Thyroid gland (tissue), 4 donors: ENCODE measurements at regions not wholly inside any gene's neighbourhood (a gene's known extent, or its start where the extent isn't known, plus 50 kb on each side); places are given as distances from the start of the nearest gene placed in this dataset.

Experiments used
- DNase-seq, 2 donors: peaks; one replicate each; pipeline ENCODE4 v3.0.0-alpha.2; 2019
- H3K27ac ChIP-seq, 3 donors: fragments of 200-600 bp; sonication (generic); 1 replicate in 2 of 3; 2 replicates in 1 of 3; pipeline ENCODE4 v1.5.1; 2016 to 2019; ENCODE audit warnings: mild to moderate bottlenecking in 1 of 3, moderate library complexity in 1 of 3
- H3K27me3 ChIP-seq: fragments of 200-600 bp; sonication (generic); one replicate; pipeline ENCODE4 v1.5.1; 2019
- H3K36me3 ChIP-seq, 2 donors: fragments of 200-600 bp; sonication (generic); one replicate each; pipeline ENCODE4 v1.5.1; 2016 to 2019
- H3K4me1 ChIP-seq, 2 donors: fragments of 200-600 bp; sonication (generic); one replicate each; pipeline ENCODE4 v1.5.1; 2017 to 2019
- H3K4me3 ChIP-seq, 3 donors: fragments of 200-600 bp; sonication (generic); replicated peaks in 1 of 3; 1 replicate in 2 of 3; 2 replicates in 1 of 3; pipeline ENCODE4 v1.5.1; 2016; ENCODE audit warnings: mild to moderate bottlenecking in 1 of 3
- H3K9me3 ChIP-seq: fragments of 200-600 bp; sonication (generic); one replicate; pipeline ENCODE4 v1.5.1; 2017
- POLR2A ChIP-seq, 2 donors: fragments of 450-650 bp; IDR thresholded peaks; one replicate each; pipeline ENCODE4 v1.6.1; 2017; ENCODE audit warnings: antibody characterized with exemption in 2 of 2, mild to moderate bottlenecking in 2 of 2, moderate library complexity in 1 of 2
- WGBS, 2 donors: methylation state at CpG; one replicate each; pipeline ENCODE4 v1.1.5; 2017; 5-methylcytosine and 5-hydroxymethylcytosine counted together
- intact Hi-C: fragments of 100-400 bp; cut with DNase I; formaldehyde crosslinking; loops from one replicate; pipeline ENCODE4 v1.15.1; 2023
- TF ChIP-seq, protein P1 (sequence below), 6 experiments: fragments of 200-600 bp in 3 of 6; fragments of 450-650 bp in 3 of 6; sonication (generic) in 3 of 6; IDR thresholded peaks; one replicate each; pipeline ENCODE4 v1.5.1; 2016 to 2019; ENCODE audit warnings: antibody characterized with exemption in 6 of 6, mild to moderate bottlenecking in 2 of 6, inconsistent platforms in 1 of 6, moderate library complexity in 1 of 6

DNA sequence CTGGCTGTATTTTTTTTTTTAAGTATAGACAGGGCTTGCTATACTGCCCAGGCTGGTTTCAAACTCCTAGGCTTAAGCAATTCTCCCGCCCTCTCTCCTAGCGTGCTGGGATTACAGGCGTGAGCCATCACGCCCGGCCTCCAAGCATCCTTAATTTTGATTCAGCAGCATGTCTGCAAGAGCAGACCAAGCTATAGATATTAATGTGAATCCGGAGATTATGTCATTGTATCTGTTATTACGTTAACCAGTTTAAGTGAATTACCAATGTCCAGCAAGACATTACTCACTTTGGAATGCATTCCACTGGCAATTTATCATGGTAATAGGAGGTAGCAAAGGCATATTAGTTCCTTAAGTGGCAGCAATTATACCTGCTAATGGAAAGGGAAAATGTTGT is 179.7 kb downstream of the CHRM3 start:
- Histone ChIP-seq H3K36me3 (no peaks in the 10 kb centered on the region), H3K27me3 (no peaks in the 10 kb centered on the region), H3K27ac (no peak overlapping the region), H3K9me3 (no peaks in the 10 kb centered on the region), H3K4me1 (no peaks in the 10 kb centered on the region), H3K4me3 (no peak overlapping the region)
- intact Hi-C loops = no loop called here
- DNase-seq = no peak
- WGBS, 2 donors = 93 to 97% methylated on average over 7 of the region's 7 CpGs
- TF ChIP-seq POLR2A (IDR thresholded peaks at IDR 0.05) = no peak
- TF ChIP-seq, protein P1, sequence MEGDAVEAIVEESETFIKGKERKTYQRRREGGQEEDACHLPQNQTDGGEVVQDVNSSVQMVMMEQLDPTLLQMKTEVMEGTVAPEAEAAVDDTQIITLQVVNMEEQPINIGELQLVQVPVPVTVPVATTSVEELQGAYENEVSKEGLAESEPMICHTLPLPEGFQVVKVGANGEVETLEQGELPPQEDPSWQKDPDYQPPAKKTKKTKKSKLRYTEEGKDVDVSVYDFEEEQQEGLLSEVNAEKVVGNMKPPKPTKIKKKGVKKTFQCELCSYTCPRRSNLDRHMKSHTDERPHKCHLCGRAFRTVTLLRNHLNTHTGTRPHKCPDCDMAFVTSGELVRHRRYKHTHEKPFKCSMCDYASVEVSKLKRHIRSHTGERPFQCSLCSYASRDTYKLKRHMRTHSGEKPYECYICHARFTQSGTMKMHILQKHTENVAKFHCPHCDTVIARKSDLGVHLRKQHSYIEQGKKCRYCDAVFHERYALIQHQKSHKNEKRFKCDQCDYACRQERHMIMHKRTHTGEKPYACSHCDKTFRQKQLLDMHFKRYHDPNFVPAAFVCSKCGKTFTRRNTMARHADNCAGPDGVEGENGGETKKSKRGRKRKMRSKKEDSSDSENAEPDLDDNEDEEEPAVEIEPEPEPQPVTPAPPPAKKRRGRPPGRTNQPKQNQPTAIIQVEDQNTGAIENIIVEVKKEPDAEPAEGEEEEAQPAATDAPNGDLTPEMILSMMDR (IDR thresholded peaks at IDR 0.05) = no peak

DNA sequence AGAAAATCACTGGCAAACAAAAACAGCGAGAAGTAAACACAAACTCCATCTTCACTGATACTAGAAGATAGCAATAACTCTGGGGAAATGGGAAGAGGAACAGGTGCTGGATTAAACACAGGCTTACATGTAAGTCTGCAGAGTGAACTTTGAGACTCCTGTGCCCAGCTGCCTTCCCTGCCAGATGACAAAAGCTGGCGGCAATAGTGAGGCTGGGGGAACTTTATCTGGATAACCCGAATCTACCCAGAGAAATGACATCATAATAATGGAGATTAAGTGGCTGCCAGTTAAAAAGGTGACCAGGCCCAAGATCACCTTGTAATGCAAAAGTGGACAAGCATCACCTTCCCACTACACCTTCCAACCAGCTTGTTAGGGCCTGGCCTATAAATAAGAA is 184.5 kb downstream of the CHRM3 start:
- intact Hi-C loops = no loop called here

DNA sequence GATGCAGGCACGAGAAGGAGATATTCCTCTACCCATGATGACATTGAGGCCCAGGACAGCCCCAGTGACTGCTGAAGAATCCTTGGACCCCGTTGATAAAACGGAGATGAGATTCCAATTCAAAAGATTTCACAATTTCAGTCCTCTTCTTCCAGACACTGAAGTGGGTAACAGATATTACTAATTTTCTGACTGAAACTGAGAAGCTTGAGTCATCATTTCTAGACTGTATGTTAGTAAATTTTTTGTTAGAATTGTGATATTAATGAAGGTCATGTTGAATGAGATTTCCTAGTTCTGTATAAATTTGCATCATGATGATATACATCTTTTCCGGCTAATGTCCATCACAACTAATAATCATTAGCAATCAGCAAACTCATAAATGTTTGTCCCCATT is 185.8 kb downstream of the CHRM3 start:
- H3K4me1 ChIP-seq = no peaks in the 10 kb centered on the region
- no peak overlapping the region for H3K27ac ChIP-seq
- intact Hi-C loops = no loop called here
- no peak overlapping the region for H3K4me3 ChIP-seq
- no peak for DNase-seq
- H3K9me3 ChIP-seq = no peaks in the 10 kb centered on the region
- TF ChIP-seq, protein P1 (IDR thresholded peaks at IDR 0.05) = no peak
- TF ChIP-seq POLR2A (IDR thresholded peaks at IDR 0.05) = no peak
- H3K36me3 ChIP-seq = no peaks in the 10 kb centered on the region
- 83 to 90% methylated on average over 4 of the region's 4 CpGs for WGBS, 2 donors
- H3K27me3 ChIP-seq = no peaks in the 10 kb centered on the region

More for the DNA sequence above, 184.5 kb downstream of the CHRM3 start:
- no peaks in the 10 kb centered on the region for H3K27me3 ChIP-seq
- no peaks in the 10 kb centered on the region for H3K9me3 ChIP-seq
- H3K27ac ChIP-seq = no peak overlapping the region
- H3K4me1 ChIP-seq = no peaks in the 10 kb centered on the region
- H3K4me3 ChIP-seq = no peak overlapping the region
- DNase-seq = no peak
- WGBS, 2 donors = 88% methylated on average over 3 of the region's 3 CpGs
- TF ChIP-seq, protein P1 (IDR thresholded peaks at IDR 0.05) = no peak
- no peak for TF ChIP-seq POLR2A (IDR thresholded peaks at IDR 0.05)
- no peaks in the 10 kb centered on the region for H3K36me3 ChIP-seq

DNA sequence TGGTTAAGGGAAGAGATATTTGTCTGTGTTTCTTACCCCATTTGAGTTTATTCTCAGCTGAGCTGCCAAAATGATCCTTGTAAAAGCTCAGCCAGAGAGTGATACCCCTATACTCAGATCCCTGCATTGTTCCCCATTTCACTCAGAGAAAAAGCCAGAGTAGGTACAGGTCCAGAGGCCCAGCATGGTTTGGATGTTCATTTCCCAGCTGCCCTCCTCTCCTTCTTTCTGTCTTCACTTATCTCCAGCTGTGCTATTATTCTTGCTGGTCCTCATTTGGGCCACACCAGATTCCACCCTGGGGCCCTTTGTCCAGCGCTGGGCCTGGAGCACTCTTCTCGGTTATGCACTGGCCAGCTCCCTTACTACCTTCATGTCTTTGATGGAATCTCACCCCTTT is 187.7 kb downstream of the CHRM3 start:
- no peaks in the 10 kb centered on the region for H3K9me3 ChIP-seq
- intact Hi-C loops = no loop called here
- H3K27ac ChIP-seq = no peak overlapping the region
- H3K27me3 ChIP-seq = no peaks in the 10 kb centered on the region
- H3K4me1 ChIP-seq = no peaks in the 10 kb centered on the region
- DNase-seq = no peak
- H3K4me3 ChIP-seq = no peak overlapping the region
- 95 to 96% methylated on average over 2 of the region's 2 CpGs for WGBS, 2 donors
- no peaks in the 10 kb centered on the region for H3K36me3 ChIP-seq
- TF ChIP-seq, protein P1 (IDR thresholded peaks at IDR 0.05) = no peak
- no peak for TF ChIP-seq POLR2A (IDR thresholded peaks at IDR 0.05)

DNA sequence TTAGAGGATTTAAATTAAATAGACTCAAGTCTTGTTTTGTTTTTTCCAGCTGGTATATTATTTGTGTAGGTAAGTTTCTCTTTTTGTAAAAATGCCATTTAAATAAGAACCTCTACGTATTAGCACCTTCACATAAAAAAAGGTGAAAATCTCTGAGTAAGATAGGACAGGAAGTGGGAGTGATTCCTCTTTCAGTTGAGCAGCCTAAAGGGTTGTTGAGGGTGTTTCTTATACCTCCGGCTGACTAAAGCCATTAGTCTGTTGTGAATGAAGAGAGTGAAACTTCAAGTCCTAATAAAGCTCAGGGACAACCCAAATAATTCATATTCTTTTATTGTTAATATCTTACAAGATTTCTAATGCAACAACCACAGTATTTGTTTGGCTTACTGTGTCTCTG is 188.7 kb downstream of the CHRM3 start:
- Histone ChIP-seq H3K27ac (no peak overlapping the region), H3K36me3 (no peaks in the 10 kb centered on the region), H3K27me3 (no peaks in the 10 kb centered on the region), H3K4me3 (no peak overlapping the region), H3K4me1 (no peaks in the 10 kb centered on the region), H3K9me3 (no peaks in the 10 kb centered on the region)
- intact Hi-C loops = no loop called here
- 82 to 95% methylated on average over 2 of the region's 2 CpGs for WGBS, 2 donors
- TF ChIP-seq, protein P1 (IDR thresholded peaks at IDR 0.05) = no peak
- TF ChIP-seq POLR2A (IDR thresholded peaks at IDR 0.05) = no peak
- DNase-seq = no peak
